HG03571 (cell line): ENCODE measurements at regions not wholly inside any gene's neighbourhood (a gene's known extent, or its start where the extent isn't known, plus 50 kb on each side); places are given as distances from the start of the nearest gene placed in this dataset.

Experiments used
- ATAC-seq: cut with Tn5 transposase; IDR thresholded peaks from one replicate; pipeline ENCODE4 v1.9.1; 2021; ENCODE audit not compliant: unreplicated experiment

GRCh38 chr13:67867206-67867605 lies 637.1 kb upstream of the PCDH9 start:
- ATAC-seq = no peak

DNA sequence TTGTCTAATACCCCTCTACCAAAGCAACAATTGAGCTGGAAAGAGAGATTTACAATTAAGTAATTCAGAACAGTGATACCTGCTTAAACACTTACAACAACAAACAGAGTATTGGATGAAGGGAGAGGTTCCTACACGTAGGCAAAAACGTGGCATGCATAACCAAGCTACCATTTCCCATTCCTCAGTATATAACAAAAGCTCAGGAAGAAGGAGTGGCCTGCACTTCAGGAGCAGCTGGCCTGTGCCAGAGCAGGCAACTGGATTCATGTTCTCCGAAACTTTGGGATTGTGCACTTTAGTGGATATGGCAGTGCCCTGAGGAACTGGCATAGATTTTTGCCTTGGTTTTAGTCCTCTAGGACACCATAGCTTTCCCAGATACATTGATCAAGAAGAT lies 630.2 kb upstream of the PCDH9 start:
- no peak for ATAC-seq

DNA sequence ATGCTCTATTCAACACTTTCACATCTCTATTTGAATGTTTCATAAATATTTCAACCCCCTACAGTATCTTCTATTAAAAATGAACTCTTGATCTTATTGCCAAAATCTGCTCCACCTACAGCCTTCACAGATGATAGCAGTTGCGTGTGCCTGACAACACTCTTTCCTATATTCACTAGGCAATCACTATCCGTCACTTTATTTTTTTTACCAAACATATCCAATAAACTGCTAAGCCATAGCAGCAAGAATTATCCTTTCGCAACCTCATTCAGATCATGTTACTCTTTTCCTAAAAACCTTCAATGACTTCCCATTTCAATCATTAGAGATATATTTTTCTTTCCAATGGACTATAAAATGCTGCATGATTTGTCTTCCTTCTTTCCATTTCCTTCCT lies 629.8 kb upstream of the PCDH9 start:
- ATAC-seq = no peak

DNA sequence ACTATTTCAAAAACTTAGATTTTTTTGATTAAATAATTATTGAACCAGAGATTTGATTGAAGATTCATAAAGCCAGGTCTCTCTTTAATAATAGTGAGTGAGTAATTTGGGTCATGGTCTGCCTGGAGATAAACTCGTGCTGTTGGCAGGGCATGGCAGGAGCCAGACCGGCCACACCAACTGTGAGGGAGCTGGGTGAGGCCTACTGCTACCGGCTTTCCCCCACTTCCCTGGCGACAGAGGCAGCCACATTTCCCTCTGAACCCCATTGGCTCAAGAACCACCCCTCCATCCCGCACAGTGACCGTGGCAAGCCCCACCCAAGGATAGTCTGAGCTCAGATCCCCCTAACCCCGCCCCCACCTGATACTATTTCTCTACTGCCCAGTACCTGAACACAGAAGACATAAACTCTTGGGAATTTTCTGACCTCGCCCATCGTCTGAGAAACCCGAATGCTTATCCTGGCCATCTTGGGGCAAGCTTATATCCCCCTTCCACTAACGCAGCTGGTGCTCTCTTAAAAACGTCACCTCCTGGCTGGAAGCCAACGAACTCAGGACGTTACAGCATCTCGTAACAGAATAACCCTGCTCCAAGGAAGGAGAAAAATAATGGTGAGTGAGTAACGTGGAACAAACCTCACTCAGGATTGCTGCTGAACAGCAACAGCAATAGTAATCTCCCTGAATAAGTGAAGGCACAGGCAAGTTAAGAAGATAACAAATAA lies 627.6 kb upstream of the PCDH9 start:
- no peak for ATAC-seq

DNA sequence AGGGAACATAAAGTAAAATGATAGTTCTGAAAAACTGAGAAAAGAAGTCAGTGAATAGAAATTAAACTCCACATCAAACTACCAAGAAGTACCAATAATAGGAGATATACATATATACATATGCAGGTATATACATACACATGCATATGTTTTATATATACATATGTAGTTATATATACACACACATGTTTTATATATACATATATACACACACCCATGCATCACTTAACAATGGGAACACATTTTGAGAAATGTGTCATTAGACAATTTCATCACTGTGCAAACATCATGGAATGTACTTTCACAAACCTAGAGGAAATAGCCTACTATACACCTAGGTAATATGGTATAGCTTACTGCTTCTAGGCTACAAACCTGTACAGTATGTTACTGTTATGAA lies 626.8 kb upstream of the PCDH9 start:
- ATAC-seq = no peak

GRCh38 chr13:67855741-67856238 lies 625.7 kb upstream of the PCDH9 start:
- ATAC-seq = no peak

- no peak for ATAC-seq
These were observed 624.9 kb upstream of the PCDH9 start for GRCh38 chr13:67854990-67855389.

GRCh38 chr13:67844574-67844973 lies 614.4 kb upstream of the PCDH9 start:
- ATAC-seq = no peak

GRCh38 chr13:67841071-67841470 lies 610.9 kb upstream of the PCDH9 start:
- ATAC-seq = no peak

- no peak for ATAC-seq
These were observed 603.4 kb upstream of the PCDH9 start for GRCh38 chr13:67833564-67833963.

GRCh38 chr13:67829641-67830040 lies 599.5 kb upstream of the PCDH9 start:
- no peak for ATAC-seq

- ATAC-seq = no peak
These were observed 597.9 kb upstream of the PCDH9 start for GRCh38 chr13:67827992-67828391.

- ATAC-seq = no peak
These were observed 591.5 kb upstream of the PCDH9 start for GRCh38 chr13:67821606-67822005.

DNA sequence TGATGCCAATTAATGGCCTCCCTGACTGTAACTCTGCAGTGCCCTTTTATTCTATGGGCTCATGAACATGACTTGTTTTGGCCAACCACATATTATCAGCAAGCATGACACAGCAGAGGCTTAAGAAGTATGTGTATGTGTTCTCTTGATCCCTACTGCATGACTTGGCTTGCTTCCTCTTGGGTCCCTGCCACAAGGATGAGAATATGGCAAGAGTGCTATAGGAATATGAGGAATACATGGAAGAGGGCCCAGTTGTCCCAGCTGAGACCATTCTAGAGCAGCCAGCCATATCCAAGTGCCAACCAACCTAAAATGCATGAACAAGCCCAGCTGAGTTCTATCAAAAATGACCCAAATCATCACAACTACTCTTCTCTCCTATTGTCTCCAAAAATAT lies 576.7 kb upstream of the PCDH9 start:
- no peak for ATAC-seq

- ATAC-seq = no peak
These were observed 573.0 kb upstream of the PCDH9 start for GRCh38 chr13:67803118-67803517.

GRCh38 chr13:67792151-67792676 lies 562.1 kb upstream of the PCDH9 start:
- no peak for ATAC-seq

DNA sequence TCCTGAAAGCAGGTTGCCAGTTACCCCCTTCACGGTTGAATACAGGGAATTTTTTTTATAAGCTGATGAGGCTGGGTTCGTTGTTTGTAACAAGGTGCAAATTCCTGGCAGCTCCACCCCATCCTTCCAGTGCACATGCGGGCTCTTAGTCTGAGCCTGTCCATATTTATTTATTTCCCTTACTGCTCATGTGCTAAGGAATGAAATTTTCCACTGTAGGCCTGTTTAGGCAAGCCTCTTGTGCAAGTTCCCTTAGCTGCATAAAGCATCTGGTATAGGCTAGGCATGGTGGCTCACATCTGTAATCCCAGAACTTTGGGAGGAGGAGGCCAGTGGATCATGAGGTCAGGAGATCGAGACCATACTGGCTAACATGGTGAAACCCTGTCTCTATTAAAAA lies 560.9 kb upstream of the PCDH9 start:
- ATAC-seq = no peak

GRCh38 chr13:67776151-67776550 lies 546.0 kb upstream of the PCDH9 start:
- no peak for ATAC-seq

DNA sequence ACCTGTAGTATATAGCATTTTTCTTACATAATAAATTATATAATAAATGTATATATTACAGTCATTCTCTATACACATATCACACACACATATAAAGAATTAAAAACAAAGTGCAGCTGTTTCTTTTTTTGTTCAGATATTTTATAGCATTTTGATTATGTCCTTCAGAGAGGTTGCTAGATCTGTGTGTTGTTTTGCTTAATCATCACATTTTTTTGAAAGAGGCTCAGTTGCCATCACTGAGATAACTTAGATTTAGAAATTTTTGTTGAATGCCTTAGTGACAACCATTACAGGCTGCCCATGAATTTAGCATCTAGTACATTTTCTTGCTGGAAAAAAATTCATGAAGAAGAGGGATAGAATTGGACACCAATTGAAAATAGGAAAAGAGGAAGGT lies 545.2 kb upstream of the PCDH9 start:
- ATAC-seq = no peak

DNA sequence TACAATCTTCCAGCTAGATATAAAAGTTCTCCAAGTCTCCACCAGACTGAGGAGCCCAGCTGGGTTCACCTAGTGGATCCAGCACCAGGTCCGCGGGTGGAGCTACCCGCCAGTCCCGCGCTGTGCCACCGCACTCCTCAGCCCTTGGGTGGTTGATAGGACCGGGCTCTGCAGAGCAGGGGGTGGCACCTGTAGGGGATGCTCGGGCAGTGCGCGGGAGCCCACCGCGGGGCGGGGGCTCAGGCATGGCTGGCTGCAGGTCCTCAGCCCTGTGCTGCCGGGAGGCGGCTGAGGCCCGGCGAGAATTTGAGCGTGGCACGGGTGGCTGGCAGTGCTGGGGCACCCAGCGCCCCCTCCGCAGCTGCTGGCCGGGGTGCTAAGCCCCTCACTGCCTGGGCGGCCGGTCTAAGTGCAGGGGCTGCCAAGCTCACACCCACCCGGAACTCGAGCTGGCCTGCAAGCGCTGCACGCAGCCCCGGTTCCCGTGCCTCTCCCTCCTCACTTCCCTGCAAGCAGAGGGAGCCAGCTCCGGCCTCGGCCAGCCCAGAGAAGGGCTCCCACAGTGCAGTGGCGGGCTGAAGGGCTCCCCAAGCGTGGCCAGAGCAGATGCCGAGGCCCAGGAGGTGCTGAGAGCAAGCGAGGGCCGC lies 542.8 kb upstream of the PCDH9 start:
- ATAC-seq = no peak

- no peak for ATAC-seq
These were observed 541.0 kb upstream of the PCDH9 start for GRCh38 chr13:67771106-67771505.

DNA sequence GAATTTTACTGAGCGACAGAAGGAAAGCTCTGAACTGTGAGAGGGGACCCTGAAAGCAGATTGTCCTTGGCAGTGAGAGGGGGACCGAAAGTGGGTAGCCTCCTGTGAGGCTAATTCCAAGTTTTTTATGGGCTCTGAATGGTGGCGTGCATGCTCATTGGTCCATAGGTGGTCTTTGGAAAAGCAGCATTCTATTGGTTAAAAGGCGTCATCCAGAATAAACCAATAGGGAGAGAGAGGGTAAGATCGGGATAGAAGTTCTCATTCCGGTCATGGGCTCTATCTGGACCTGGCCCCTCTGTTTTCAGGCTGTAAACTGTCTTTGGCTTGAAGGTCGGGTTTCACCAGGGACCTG lies 539.8 kb upstream of the PCDH9 start:
- no peak for ATAC-seq
